Cardiac fibroblast (primary cell): ENCODE measurements at regions not wholly inside any gene's neighbourhood (a gene's known extent, or its start where the extent isn't known, plus 50 kb on each side); places are given as distances from the start of the nearest gene placed in this dataset.

Experiments
- DNase-seq, 2 donors: peaks; one replicate each; pipeline versions ENCODE4 v3.0.0 to v3.0.0-alpha.2; 2010; ENCODE audit warnings: low read depth in 2 of 2
- H3K4me3 ChIP-seq, 2 donors: replicated peaks in 1 of 2; 1 replicate in 1 of 2; 2 replicates in 1 of 2; pipeline ENCODE4 v1.5.1; 2011; ENCODE audit warnings: low read depth in 2 of 2, low read length in 2 of 2, mild to moderate bottlenecking in 2 of 2, moderate library complexity in 1 of 2
- TF ChIP-seq, protein P1 (sequence below): IDR thresholded peaks from one replicate; pipeline ENCODE4 v1.5.1; 2011; ENCODE audit warnings: low read depth, mild to moderate bottlenecking, low read length, inconsistent platforms

GRCh38 chr15:36234743-36235142, 344.7 kb upstream of the CDIN1 start:
- TF ChIP-seq, protein P1, sequence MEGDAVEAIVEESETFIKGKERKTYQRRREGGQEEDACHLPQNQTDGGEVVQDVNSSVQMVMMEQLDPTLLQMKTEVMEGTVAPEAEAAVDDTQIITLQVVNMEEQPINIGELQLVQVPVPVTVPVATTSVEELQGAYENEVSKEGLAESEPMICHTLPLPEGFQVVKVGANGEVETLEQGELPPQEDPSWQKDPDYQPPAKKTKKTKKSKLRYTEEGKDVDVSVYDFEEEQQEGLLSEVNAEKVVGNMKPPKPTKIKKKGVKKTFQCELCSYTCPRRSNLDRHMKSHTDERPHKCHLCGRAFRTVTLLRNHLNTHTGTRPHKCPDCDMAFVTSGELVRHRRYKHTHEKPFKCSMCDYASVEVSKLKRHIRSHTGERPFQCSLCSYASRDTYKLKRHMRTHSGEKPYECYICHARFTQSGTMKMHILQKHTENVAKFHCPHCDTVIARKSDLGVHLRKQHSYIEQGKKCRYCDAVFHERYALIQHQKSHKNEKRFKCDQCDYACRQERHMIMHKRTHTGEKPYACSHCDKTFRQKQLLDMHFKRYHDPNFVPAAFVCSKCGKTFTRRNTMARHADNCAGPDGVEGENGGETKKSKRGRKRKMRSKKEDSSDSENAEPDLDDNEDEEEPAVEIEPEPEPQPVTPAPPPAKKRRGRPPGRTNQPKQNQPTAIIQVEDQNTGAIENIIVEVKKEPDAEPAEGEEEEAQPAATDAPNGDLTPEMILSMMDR, result no peak
- no peak overlapping the region for H3K4me3 ChIP-seq
- no peak for DNase-seq

- H3K4me3 ChIP-seq, result no peak overlapping the region
- TF ChIP-seq, protein P1, result no peak
- DNase-seq, result no peak
Observed at GRCh38 chr15:36235173-36235572, 344.3 kb upstream of the CDIN1 start.

GRCh38 chr15:36239509-36239908, 339.9 kb upstream of the CDIN1 start:
- no peak overlapping the region for H3K4me3 ChIP-seq
- no peak for DNase-seq
- TF ChIP-seq, protein P1, result no peak

- H3K4me3 ChIP-seq, result no peak overlapping the region
- TF ChIP-seq, protein P1, result no peak
- DNase-seq, result peak in 1 of 2 donors; percentile 17
Observed at GRCh38 chr15:36251450-36251849, 328.0 kb upstream of the CDIN1 start.

GRCh38 chr15:36252146-36252711, 327.2 kb upstream of the CDIN1 start:
- no peak overlapping the region for H3K4me3 ChIP-seq
- TF ChIP-seq, protein P1, result no peak
- no peak for DNase-seq

- H3K4me3 ChIP-seq, result no peak overlapping the region
- TF ChIP-seq, protein P1, result no peak
- peak in 1 of 2 donors; percentile 30 for DNase-seq
Observed at GRCh38 chr15:36254426-36254825, 325.0 kb upstream of the CDIN1 start.

DNA sequence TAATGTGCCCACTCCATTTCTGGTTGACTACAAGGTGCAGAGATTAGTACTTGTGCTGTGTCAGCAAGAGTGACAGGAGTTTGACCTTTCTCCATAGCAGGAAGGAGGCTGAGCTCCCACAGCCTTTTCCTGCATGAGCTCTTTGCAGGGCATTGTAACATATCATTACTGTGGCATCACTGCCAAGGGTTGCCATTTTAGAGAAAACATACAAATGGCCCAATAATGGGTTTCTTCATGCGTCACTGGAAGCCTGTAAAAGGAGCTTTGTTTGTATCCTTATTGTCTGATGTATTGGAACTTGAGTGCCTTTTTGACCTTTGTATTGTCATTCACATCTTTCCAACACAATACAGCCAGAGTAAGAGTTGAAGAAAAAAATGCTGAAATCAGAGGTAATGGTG, 323.0 kb upstream of the CDIN1 start:
- no peak for DNase-seq
- TF ChIP-seq, protein P1, result no peak
- no peak overlapping the region for H3K4me3 ChIP-seq
